ENCODE measurements at regions not wholly inside any gene's neighbourhood (a gene's known extent, or its start where the extent isn't known, plus 50 kb on each side); places are given as distances from the start of the nearest gene placed in this dataset.

DNA sequence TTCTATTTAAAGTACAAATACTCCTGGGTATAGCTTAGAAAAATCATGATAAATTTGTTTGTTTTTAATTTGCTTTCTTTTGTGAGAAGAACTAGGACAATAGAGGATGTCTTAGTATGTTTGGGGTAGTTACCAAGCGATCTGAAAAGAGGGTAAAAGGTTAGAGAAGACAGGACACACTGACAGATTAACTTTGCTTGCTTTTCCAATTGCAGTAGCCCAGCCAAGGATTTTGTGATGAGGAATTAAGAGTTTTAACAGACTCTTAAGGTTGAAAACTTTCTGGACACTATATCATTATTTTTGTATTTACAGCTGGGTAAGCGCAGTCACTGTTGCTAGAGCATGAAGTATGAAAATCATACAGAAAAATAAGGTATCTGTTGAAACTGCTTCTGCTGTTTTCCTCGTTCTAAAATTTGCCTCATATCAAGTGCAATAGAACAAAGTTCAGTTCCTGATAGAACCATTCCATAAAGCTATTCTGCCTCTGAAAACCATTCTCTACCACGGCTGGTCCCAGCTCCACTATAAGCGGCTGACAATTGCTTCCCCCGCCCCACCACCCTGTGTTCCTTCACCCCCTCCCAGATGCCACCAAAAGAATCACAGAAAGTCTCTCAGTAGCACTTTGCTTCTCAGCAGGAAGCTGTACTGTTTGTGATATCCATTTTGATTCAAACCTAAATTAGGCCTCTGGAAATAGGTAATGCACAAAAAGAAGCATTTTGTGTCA, 413.4 kb downstream of the BCAT1 start:
- H3K27ac ChIP-seq (ENCODE audit: insufficient read depth, low read depth, low read length) = no peak overlapping the region
- BruUV-seq (replicated peaks) = no TSS peak
- H3K4me2 ChIP-seq (ENCODE audit: insufficient read depth, low read length) = no peak overlapping the region
- no peaks in the 10 kb centered on the region for H3K9me3 ChIP-seq (replicated peaks; ENCODE audit: control insufficient read depth, insufficient read depth, low read length)
- TF ChIP-seq FOS (IDR thresholded peaks at IDR 0.05; ENCODE audit: borderline replicate concordance, insufficient read depth, low read length) = no peak
- no peaks in the 10 kb centered on the region for H4K20me1 ChIP-seq (replicated peaks; ENCODE audit: control insufficient read depth, extremely low read depth, insufficient read depth, low read length)
- H3K36me3 ChIP-seq (ENCODE audit: control insufficient read depth in 2 of 2, extremely low read depth in 1 of 2, insufficient read depth in 2 of 2, low read length in 2 of 2) = no peaks in the 10 kb centered on the region
- no peaks in the 10 kb centered on the region for H3K4me1 ChIP-seq (ENCODE audit: control insufficient read depth, extremely low read depth, insufficient read depth, low read length)
- no peaks in the 10 kb centered on the region for H3K79me2 ChIP-seq (ENCODE audit: control insufficient read depth, insufficient read depth, low read length)
- H3K4me3 ChIP-seq (replicated peaks in 1 of 3; ENCODE audit: insufficient read depth in 1 of 3, low read depth in 1 of 3, low read length in 3 of 3) = no peak overlapping the region
- DNase-seq (ENCODE audit: low read depth, low spot score) (no peak), FAIRE-seq (no peak)
- no peak overlapping the region for H2AFZ ChIP-seq (ENCODE audit: low read depth, low read length)
- ChIA-PET POLR2A (no interaction called here), CTCF (no interaction called here)
- no peaks in the 10 kb centered on the region for H3K9me1 ChIP-seq (replicated peaks; ENCODE audit: control insufficient read depth, extremely low read depth, insufficient read depth, low read length)
- no peak overlapping the region for H3K9ac ChIP-seq (replicated peaks; ENCODE audit: extremely low read depth, insufficient read depth, low read length)
- dilution Hi-C loops (cut with MboI; ENCODE audit: extremely low pct_ligation_motif_present, low sequenced_read_pairs) = no loop called here
- H3K27me3 ChIP-seq (ENCODE audit: control insufficient read depth in 2 of 2, insufficient read depth in 2 of 2, low read length in 2 of 2) = peaks cover 0 to 2% of the 10 kb centered on the region in 2 experiments
- intact Hi-C loops (cut with micrococcal nuclease) = no loop called here

DNA sequence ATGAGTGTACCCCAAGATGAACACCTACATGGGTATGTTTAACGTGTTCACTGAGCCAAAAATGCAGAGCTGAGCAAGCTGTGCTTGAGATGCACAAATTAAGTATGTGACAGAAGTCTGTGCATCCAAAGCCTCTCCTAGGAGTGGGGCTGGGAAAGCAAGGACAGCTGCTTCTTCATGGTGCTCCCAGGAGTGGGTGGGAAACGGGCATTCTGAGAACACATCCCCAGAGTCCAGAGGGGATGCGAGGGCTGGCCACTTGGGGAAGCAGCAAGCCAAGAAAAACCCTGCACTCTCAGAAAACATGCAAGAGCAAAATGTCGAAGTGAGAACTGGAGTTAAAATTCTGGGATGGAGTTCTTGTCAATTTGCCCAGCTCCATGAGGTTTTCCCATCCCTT, 414.3 kb downstream of the BCAT1 start:
- Histone ChIP-seq H3K27me3 (ENCODE audit: control insufficient read depth in 2 of 2, insufficient read depth in 2 of 2, low read length in 2 of 2) (peaks cover 0 to 2% of the 10 kb centered on the region in 2 experiments), H3K4me2 (ENCODE audit: insufficient read depth, low read length) (no peak overlapping the region), H3K9me1 (replicated peaks; ENCODE audit: control insufficient read depth, extremely low read depth, insufficient read depth, low read length) (no peaks in the 10 kb centered on the region), H3K4me3 (replicated peaks in 1 of 3; ENCODE audit: insufficient read depth in 1 of 3, low read depth in 1 of 3, low read length in 3 of 3) (no peak overlapping the region), H3K36me3 (ENCODE audit: control insufficient read depth in 2 of 2, extremely low read depth in 1 of 2, insufficient read depth in 2 of 2, low read length in 2 of 2) (no peaks in the 10 kb centered on the region), H3K79me2 (ENCODE audit: control insufficient read depth, insufficient read depth, low read length) (no peaks in the 10 kb centered on the region), H3K27ac (ENCODE audit: insufficient read depth, low read depth, low read length) (no peak overlapping the region), H3K9ac (replicated peaks; ENCODE audit: extremely low read depth, insufficient read depth, low read length) (no peak overlapping the region), H3K4me1 (ENCODE audit: control insufficient read depth, extremely low read depth, insufficient read depth, low read length) (no peaks in the 10 kb centered on the region), H3K9me3 (replicated peaks; ENCODE audit: control insufficient read depth, insufficient read depth, low read length) (no peaks in the 10 kb centered on the region), H2AFZ (ENCODE audit: low read depth, low read length) (no peak overlapping the region), H4K20me1 (replicated peaks; ENCODE audit: control insufficient read depth, extremely low read depth, insufficient read depth, low read length) (no peaks in the 10 kb centered on the region)
- dilution Hi-C loops (cut with MboI; ENCODE audit: extremely low pct_ligation_motif_present, low sequenced_read_pairs) = no loop called here
- no TSS peak for BruUV-seq (replicated peaks)
- no peak for DNase-seq (ENCODE audit: low read depth, low spot score)
- ChIA-PET CTCF (no interaction called here), POLR2A (no interaction called here)
- no peak for FAIRE-seq
- no peak for TF ChIP-seq GATA2 (IDR thresholded peaks at IDR 0.05; ENCODE audit: insufficient read depth, insufficient read length, low read depth, low read length)
- TF ChIP-seq JUN (IDR thresholded peaks at IDR 0.05; ENCODE audit: borderline replicate concordance, insufficient read depth, insufficient read length, low read depth) = no peak
- TF ChIP-seq POLR2A (IDR thresholded peaks at IDR 0.05; ENCODE audit: low read depth, low read length) = no peak
- no peak for TF ChIP-seq MYC (IDR thresholded peaks at IDR 0.05; ENCODE audit: low read depth, low read length)
- TF ChIP-seq CTCF (IDR thresholded peaks at IDR 0.05; ENCODE audit: extremely low read depth in 1 of 2, insufficient read depth in 1 of 2, low read depth in 1 of 2, low read length in 2 of 2) = no peak
- no peak for TF ChIP-seq FOS (IDR thresholded peaks at IDR 0.05; ENCODE audit: borderline replicate concordance, insufficient read depth, low read length)
- TF ChIP-seq, protein P1, sequence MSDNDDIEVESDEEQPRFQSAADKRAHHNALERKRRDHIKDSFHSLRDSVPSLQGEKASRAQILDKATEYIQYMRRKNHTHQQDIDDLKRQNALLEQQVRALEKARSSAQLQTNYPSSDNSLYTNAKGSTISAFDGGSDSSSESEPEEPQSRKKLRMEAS (IDR thresholded peaks at IDR 0.05; ENCODE audit: insufficient read depth, insufficient read length) = no peak
- no peak for TF ChIP-seq POLR2AphosphoS5 (IDR thresholded peaks at IDR 0.05; ENCODE audit: insufficient read depth, low read depth, low read length)
- TF ChIP-seq EZH2 (IDR thresholded peaks at IDR 0.05; ENCODE audit: borderline replicate concordance, low read depth, low read length, severe bottlenecking) = no peak
- intact Hi-C loops (cut with micrococcal nuclease) = no loop called here
